H1 (cell line): ENCODE measurements at regions not wholly inside any gene's neighbourhood (a gene's known extent, or its start where the extent isn't known, plus 50 kb on each side); places are given as distances from the start of the nearest gene placed in this dataset.

Experiments
- CTCF ChIP-seq, 3 experiments: IDR thresholded peaks; 1 replicate in 2 of 3; 2 replicates in 1 of 3; pipeline versions ENCODE4 v1.5.1 to v1.6.1; 2011; ENCODE audit warnings: low read length in 3 of 3, mild to moderate bottlenecking in 3 of 3, inconsistent platforms in 2 of 3, low read depth in 1 of 3, moderate library complexity in 1 of 3; ENCODE audit not compliant: insufficient read depth in 1 of 3; ENCODE audit errors: control extremely low read depth in 1 of 3
- EP300 ChIP-seq, 2 experiments: IDR thresholded peaks; 1 replicate in 1 of 2; 2 replicates in 1 of 2; pipeline ENCODE4 v1.6.1; 2011 to 2012; ENCODE audit warnings: low read depth in 2 of 2, low read length in 2 of 2, mild to moderate bottlenecking in 2 of 2, borderline replicate concordance in 1 of 2, inconsistent platforms in 1 of 2, moderate library complexity in 1 of 2
- EZH2 ChIP-seq: fragments of 200-600 bp; sonication (generic); IDR thresholded peaks from 2 replicates; pipeline ENCODE4 v1.7.1; 2012; ENCODE audit warnings: low read depth, mild to moderate bottlenecking, moderate library complexity, low read length, inconsistent platforms; ENCODE audit not compliant: severe bottlenecking
- GTF2F1 ChIP-seq: IDR thresholded peaks from 2 replicates; pipeline ENCODE4 v1.6.1; 2012; ENCODE audit warnings: low read depth, low read length, improper control_type of control experiment, borderline replicate concordance
- POLR2AphosphoS5 ChIP-seq: IDR thresholded peaks from 2 replicates; pipeline ENCODE4 v1.6.1; 2011; ENCODE audit warnings: low read depth, low read length
- RAD21 ChIP-seq, 2 experiments: IDR thresholded peaks in 1 of 2; conservative IDR thresholded peaks in 1 of 2; 2 replicates each; pipeline ENCODE4 v1.6.1; 2011; ENCODE audit warnings: low read depth in 2 of 2, low read length in 2 of 2, improper control_type of control experiment in 1 of 2, inconsistent platforms in 1 of 2, mild to moderate bottlenecking in 1 of 2, moderate library complexity in 1 of 2
- RXRA ChIP-seq: IDR thresholded peaks from 2 replicates; pipeline ENCODE4 v1.6.1; 2011; ENCODE audit warnings: low read depth, mild to moderate bottlenecking, low read length, moderate library complexity; ENCODE audit not compliant: insufficient read depth
- SP1 ChIP-seq: IDR thresholded peaks from 2 replicates; pipeline ENCODE4 v1.6.1; 2011; ENCODE audit warnings: low read depth, low read length
- SP4 ChIP-seq: IDR thresholded peaks from 2 replicates; pipeline ENCODE4 v1.6.1; 2012; ENCODE audit warnings: low read length, inconsistent platforms
- SRF ChIP-seq: IDR thresholded peaks from 2 replicates; pipeline ENCODE4 v1.6.1; 2011; ENCODE audit warnings: mild to moderate bottlenecking, low read depth, low read length, moderate library complexity
- TAF1 ChIP-seq: IDR thresholded peaks from 2 replicates; pipeline ENCODE4 v1.6.1; 2011; ENCODE audit warnings: mild to moderate bottlenecking, low read depth, low read length
- TBP ChIP-seq: IDR thresholded peaks from 2 replicates; pipeline ENCODE4 v1.6.1; 2011; ENCODE audit warnings: low read depth, low read length, improper control_type of control experiment

DNA sequence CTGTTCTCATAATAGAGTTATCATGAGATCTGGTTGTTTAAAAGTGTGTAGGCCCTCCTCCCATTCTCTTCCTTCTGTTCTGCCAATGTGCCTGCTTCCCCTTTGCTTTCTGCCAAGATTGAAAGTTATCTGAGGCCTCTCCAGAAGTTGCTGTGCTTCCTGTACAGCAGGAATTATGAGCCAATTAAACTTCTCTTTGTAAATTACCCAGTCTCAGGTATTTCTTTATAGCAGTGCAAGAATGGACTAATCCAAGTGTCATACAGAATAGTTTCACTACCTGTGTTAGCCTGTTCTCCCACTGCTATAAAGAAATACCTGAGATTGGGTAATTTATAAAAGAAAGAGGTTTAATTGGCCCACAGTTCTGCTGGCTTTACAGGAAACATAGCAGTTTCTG, 100.0 kb downstream of the CD24 start:
- TF ChIP-seq GTF2F1: no peak
- no peak for TF ChIP-seq SP1
- no peak for TF ChIP-seq TAF1
- TF ChIP-seq EZH2: no peak
- TF ChIP-seq CTCF (IDR thresholded peaks at IDR 0.05; ENCODE audit: control extremely low read depth in 1 of 3, insufficient read depth in 1 of 3, low read depth in 1 of 3, low read length in 3 of 3): no peak
- TF ChIP-seq SP4: no peak
- no peak for TF ChIP-seq TBP
- no peak for TF ChIP-seq SRF
- no peak for TF ChIP-seq RXRA
- TF ChIP-seq EP300 (IDR thresholded peaks at IDR 0.05; ENCODE audit: borderline replicate concordance in 1 of 2, low read depth in 2 of 2, low read length in 2 of 2): no peak
- no peak for TF ChIP-seq POLR2AphosphoS5
- no peak for TF ChIP-seq RAD21 (IDR thresholded peaks at IDR 0.05 in 1 of 2, conservative IDR thresholded peaks at IDR 0.05 in 1 of 2; ENCODE audit: low read depth in 2 of 2, low read length in 2 of 2)
